GM18517 (cell line): ENCODE measurements at regions not wholly inside any gene's neighbourhood (a gene's known extent, or its start where the extent isn't known, plus 50 kb on each side); places are given as distances from the start of the nearest gene placed in this dataset.
A peak's percentile ranks its signal among the peaks of the same experiment; 100 is the strongest.

Experiments
- ATAC-seq: cut with Tn5 transposase; IDR thresholded peaks from one replicate; pipeline ENCODE4 v1.9.1; 2021; ENCODE audit warnings: mild to moderate bottlenecking, moderate library complexity; ENCODE audit not compliant: unreplicated experiment

DNA sequence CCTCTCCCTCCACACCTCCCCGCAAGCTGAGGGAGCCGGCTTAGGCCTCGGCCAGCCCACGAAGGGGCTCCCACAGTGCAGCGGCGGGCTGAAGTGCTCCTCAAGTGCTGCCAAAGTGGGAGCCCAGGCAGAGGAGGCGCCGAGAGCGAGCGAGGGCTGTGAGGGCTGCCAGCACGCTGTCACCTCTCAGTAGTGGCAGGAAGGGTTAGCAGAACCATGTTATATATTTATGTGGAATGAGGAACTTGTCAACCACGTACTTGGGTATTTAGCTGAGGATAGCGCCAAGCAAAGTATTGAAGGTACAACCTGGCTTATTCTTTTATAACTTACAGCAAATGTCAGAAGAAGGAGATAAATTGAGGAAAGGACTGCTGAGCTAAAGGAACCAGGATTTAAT is 144.1 kb upstream of the MGAT5 start:
- ATAC-seq: no peak

DNA sequence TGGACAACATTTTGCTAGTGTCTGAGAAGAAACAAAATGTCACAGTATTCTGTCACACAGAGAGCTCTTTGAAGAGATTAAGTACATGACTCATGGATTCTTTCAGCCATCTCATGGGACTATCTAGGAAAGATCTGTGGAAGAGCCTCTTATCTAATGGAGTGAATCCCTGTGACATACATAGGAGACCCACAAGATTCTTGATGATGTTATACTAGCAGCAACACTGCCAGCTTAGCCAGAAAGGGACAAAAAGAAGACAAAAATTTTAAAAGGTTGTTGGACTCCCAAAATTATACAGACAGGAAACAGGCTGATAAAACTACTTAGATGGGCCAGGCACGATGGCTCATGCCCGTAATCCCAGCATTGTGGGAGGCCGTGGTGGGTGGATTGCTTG is 143.3 kb upstream of the MGAT5 start:
- no peak for ATAC-seq

DNA sequence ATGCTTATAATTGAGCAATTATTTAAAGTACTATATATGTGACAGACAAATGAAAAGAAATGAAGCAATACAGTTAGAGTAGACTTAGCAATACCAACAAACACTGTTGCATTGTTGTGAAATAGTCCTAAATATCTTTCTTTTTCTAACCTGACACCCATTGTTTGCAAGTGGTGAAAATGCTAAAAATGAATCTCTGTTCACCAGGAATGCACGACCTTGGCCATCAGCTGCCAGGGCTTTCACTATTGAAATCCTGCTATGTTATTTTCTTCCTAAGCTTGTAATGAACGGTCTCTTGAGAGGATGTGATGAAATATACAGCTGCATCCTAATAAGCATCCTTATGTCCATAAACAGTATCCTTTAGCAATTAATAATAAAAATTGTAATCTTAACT is 136.2 kb upstream of the MGAT5 start:
- no peak for ATAC-seq

DNA sequence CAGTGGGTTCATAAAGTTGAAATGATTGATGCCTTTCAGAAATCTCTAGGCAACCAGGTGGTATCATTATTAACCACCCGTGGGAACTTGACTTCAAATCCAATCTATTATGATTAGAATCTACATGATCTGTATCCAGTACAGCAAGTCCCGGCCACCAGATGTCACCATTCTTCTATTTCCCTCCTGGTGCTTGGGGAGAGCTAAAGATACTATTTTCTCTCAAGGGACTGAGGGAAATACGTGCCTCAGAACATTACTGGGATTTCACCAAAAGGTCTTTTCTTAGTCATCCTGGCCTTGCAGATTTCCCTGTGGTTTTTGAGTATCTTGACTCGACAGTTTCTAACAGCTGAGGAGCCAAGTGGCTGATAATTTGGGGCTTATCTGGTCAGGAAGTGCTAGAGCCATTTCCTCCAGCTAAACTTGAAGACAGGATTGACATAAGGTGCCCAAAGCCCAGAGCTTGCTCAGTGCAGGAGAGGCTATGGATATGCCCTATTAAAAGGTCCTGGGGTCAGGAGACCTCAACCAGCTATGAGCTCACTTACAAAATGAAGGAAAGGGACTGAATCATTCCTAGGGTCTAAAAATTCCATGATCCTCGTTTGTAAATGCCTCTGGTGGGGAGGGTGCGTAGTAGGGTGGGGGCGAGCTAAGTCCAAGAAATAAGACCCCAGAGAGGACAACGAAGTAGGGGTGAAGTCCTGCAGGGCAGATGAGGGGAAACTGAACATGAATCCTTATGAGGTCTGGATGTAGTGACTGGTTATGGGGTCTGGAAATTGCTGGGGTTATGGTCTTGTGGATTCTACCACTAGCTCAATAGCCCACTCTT is 135.4 kb upstream of the MGAT5 start:
- peak; percentile 57 for ATAC-seq

DNA sequence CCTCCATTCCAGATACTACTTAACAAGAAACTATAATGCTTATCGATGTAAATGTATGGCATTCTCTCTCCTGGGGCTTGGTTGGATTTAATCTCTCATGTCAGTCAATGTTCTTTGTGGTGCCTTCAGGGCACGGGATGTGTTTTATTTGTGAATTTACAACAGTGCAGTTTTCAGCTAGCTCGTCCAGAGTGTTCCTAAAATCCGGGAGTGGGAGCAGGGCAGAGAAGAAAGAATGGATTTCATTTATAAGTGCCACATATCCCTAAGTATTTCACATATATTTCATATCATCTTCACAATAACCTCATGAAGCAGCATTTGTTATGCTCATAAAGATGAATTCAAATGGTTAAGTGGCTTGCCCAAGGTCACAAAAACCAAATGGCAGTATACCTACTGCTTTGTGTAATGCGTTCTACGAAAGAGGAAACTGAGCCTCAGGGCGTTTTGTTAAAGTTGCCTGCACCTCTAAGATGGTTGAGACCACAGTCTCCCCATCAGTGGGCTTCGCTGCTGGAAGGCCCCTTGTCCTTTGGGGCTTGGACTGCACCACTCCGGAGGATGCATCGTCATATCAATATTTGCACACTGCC is 134.7 kb upstream of the MGAT5 start:
- peak; percentile 15 for ATAC-seq

DNA sequence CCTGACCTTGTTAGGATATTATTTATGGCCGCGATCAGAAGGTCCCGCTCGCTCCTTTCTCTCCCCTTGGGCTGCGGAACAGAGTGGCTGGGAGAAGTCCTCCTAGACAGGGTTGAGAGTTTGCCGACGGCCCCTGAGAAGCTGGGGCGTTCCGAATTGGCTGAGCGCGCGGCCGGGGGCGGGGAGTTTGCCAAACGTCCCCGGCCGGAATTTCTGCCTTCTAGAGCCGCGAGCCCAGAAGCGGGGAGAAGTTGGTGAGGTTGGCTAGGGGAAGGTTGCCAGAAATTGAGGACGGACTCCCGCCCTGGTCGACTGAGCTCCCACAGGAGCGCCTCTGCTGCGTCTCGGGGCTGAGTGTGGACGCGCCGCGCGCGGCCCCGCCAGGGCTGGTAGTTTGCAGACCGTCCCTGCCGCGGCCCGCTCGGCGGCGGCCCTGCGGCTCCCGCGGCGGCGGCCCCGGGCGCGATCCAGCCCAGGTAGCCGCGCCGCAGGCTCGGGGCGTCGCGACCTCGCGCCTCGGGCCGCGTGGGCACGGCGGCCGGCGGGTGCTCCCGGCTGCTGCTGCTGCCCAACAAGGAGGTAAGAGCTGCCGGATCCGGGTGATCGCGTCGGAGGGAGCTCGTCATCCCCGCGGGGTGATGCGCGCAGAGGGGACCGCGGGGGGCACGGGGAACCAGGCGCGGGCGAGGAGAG is 134.0 kb upstream of the MGAT5 start:
- peak; percentile 58 for ATAC-seq

DNA sequence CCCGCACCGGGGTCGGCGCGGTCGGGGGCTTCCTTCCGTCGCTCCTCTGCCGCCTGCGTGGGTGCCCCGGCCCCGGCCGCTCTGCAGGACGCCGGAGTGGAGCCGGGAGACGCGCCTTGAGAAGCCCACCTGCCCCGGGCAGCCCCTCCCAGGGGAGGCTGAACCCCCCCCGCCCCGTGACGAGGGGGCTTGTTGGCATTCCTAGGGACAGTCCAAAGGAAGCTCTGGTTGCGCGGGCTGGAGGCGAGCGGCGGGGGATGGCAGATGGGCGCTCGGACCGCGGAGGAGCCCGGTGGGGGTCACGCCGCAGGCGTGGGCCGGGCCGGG is 133.5 kb upstream of the MGAT5 start:
- peak; percentile 8 for ATAC-seq

DNA sequence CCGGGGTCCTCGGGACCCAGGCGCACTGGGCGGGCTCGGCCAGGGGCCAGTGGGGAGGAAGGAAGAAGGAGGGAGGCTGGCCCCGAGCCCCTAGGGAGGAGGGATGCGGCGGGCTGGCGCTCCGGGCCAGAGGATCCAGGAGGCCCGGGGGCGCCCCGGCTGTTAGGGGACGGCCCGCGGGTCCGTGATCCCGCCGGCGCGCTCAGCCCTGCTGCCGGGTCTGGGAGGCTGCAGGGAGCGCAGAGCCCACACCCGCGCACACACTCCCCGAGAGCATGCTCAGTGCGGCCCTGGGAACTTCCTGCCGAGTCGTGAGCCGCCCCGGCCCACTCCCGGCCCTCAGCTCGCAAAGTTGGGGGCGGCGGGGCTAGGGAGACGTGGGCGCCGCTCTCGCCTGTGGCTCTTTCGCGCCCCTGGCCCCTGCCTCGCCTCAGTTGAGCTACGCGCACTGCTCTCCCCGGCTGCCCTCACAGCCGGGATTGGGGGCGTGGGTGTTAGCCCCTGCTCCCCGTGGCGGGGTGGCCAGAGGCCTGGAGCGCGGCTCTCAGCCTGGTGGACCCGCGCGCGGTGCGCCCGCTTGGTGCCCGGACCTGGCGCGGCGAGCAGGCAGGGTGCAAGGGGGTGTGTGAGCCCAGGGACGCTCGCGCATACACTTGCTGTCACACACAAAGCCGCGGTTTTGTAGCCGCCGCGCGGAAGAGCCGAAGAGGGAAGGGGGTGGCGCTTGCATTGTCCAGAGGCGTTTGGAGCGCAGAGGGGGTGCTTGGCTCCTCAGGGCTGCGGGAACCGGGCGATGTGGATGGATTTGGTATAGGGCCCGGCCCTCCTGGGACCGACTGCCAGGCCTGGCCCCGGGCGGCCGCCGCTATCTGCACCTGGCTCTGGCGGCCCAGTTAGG is 132.9 kb upstream of the MGAT5 start:
- ATAC-seq: peak; percentile 47

DNA sequence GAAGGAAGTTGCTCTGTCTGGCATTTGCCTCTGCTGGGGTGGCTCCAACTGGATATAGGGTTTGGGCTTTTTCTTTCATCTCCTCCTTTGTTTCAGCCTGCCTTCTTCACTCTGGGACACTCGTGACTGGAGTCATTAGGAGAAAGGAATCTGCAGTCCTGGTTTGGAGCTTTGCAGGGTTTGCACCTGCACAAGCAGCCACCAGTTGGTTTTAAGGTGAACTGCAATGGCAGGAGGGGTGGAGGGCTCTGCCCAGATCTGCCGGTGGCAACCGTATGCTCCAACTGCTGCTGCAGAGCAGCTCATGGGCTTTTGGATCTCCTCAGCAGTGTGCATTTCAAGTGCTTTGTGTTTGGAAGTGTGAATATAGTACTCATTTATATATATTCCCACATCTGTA is 131.3 kb upstream of the MGAT5 start:
- ATAC-seq: no peak

DNA sequence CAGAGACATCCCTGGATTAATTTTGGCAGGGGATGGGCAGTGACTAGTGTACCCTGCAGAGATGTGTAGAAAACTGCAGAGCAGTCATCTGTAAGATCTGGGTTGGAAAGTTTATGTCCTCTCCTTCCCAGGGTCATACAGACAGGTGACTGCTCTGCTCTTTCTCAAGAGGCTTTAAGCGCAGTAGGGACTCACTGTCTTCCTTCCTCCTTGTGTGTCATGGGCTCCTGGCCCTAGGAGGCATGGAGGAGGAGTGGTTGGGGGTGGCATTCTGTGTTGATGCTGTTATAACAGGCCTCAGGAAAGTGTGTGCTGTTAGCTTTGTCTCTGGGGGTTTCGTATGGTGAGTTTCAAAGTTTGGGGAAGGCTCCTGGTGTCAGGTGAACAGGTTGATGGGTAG is 130.5 kb upstream of the MGAT5 start:
- no peak for ATAC-seq

DNA sequence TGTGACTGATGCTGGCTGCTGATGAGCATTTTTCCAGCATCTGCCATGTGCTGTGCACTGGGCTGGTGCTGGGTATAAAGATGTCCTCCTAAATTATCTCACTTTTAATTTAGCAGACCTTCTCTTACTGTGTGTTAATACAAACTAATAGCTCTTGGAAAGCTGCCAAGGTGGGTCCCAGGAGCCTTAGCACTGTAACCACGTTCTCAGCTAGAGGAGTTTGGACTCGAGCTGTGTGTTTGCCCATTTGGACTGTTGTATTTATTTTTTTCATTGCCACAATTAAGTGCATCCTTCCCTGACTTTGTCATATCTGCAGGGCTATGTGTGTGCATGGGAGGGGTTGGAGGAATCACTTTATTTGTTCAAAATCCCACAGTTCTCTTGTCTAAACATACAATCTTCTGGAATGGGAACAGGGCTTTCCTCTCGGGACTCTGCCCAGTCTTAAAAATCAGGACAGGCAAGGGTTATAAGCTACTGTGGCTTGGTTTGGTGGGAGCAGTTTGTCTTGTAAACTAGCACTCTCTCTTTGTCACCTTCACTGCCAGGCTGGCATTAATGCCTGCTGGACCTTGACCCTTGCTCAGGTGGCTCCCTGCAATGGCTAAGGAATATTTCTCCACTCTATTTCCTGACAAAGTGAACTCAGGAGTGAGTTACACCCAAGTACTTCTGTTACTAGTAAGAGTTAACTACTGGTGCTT is 129.7 kb upstream of the MGAT5 start:
- no peak for ATAC-seq

DNA sequence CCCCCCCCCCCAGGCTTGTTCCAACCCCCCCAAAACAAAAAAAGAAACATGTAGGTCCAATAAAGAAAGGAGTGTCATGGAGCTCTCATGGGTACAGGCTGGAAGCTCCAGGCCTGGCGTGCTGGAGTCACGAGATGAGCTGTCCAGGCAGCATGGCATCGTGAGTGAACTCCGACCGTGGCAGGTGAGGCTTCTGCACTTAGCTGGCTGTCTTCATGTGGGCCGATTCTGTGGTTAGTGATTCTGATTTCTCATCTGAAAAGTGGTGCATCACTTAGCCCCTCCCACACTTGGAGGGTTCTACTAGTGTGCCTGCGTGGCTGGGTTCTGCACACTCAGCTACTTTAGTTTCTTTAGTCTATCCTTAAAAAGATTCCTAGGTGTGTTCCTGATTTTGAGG is 126.4 kb upstream of the MGAT5 start:
- ATAC-seq: peak; percentile 58

DNA sequence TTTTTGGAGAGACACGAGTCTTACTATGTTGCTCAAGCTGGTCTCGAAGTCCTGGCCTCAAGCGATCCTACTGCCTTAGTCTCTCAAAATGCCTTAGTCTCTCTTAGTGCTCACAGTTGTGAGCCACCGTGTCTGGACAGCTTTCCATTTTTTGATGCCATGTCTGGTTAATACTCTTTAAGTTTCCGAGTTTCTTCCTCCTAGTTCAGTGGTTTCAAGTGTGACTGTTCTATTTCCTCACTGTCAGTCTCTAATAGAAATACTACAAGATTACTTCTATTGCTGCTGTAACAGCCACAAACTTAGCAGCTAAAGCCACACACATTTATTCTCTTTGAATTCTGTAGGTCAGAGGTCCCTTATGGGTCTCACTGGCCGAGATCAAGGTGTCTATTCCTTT is 125.1 kb upstream of the MGAT5 start:
- ATAC-seq: no peak

DNA sequence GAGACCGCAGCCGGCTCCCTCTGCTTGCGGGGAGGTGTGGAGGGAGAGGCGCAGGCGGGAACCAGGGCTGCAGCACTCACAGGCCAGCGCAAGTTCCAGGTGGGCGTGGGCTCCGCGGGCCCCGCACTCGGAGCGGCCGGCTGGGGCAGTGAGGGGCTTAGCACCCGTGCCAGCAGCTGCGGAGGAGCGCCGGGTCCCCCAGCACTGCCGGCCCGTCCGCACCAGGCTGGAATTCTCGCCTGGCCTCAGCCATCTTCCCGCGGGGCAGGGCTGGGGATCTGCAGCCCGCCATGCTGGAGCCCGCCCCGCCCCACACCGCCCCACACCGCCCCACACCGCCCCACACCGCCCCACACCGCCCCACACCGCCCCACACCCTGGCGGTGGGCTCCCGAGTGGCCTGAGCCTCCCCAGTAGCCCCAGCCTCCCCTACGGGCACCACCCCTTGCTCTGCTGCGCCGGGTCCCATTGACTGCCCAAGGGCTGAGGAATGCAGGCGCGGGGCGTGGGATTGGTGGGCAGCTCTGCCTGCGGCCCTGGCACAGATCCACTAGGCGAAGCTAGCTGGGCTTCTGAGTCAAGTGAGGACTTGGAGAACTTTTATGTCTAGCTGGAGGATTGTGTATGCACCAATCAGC is 123.9 kb upstream of the MGAT5 start:
- no peak for ATAC-seq

DNA sequence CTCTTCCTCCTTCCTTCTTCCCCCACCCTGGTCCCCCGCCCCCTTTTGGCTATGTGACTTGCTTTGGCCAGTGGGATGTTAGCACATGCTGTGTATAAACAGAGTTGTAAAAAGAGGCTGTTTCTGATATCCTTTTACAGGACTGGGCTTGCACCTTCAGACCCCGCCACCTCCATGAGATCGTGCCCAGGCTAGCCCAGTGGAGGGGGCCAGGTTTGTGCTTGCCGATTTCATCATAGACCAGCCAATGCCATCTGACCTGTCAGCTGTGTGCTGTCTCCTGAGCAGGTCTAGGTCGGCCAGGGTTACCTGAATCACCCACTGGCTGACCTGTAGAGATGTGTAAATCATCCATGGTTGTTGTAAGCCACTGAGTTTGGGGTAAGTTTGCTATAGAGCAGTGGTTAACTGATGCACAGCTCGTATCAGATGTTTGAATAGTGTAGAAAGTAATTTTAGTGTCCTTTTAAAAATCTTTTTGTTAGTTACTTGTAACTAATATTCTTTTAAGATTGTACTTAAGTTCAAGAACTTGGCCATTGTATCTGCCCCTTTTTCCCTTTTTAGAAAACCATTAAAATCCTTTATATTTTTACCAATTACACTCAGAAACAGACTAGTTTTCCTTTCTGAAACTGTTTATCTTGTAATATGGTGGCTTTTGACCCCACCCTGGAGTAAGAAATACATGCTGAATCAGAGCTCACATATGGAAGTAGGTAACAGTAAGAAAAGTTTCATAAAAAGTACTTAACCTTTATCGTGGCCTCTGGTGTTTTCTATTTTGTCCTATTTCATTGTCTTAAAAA is 122.0 kb upstream of the MGAT5 start:
- ATAC-seq: no peak

DNA sequence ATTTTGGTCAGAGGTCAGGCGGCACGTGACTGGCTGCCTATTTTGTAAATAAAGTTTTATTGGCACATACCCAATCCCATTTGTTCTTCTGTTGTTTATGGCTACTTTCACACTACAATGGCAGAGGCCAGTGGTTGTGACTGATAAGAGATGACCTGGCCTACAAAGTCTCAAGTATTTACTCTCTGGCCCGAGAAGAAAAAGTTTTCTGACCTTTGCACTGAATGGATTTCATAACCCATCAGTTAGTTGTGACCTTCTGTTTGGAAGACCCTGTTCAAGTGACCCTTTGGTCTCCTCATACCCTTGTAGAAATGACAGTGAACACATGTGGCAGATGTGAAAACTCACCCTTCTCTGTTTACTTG is 121.4 kb upstream of the MGAT5 start:
- ATAC-seq: no peak

DNA sequence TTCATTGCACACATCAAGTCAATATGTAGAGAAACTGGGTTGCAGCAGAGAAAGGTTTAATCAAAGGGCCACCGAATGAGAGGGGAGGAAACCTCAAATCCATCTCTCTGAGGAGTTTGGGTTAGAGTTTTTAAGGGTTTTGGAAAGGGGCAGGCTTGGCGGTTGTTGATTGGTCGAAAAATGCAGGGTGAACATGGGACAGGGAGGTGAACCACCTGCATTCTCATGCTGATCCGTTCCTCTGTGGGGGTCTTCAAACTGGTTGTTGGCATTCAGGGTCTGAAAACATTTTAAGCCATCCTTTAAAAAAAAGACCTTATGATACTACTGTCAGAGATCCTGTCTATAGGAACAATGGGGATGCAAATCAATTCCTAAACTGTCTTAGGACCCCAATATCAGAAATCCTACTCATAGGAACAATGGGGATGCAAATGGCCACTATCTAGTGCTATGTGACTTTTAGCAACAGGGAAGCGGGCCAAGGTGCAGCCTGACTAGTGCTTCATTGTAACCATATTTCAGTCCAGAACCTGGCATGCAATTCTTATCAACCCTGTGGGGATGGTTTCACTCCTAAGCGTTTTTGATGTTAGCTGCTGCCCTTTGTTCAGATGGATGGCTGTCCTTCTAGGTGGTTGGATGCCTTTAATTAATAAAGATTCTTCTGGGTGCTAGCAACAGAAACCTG is 120.1 kb upstream of the MGAT5 start:
- ATAC-seq: no peak

DNA sequence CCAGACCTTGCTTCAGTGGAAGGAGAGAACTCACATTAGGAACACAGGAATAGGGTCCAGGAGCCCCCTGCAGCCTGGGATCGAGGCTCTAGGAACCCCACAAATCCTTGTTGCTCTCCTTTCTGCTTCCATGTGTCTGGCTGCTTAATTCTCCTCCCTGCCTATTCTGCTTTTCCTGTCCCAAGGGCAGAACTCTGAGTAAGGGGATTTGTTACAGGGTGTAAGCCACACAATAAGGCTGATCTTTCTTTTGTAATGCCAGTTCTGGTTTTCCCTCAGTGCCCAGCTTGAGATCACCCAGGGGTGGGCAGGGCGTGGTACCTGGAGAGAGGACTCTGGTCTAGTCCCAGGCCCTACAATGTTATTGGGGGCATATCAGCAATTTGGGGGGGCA is 119.6 kb upstream of the MGAT5 start:
- no peak for ATAC-seq

DNA sequence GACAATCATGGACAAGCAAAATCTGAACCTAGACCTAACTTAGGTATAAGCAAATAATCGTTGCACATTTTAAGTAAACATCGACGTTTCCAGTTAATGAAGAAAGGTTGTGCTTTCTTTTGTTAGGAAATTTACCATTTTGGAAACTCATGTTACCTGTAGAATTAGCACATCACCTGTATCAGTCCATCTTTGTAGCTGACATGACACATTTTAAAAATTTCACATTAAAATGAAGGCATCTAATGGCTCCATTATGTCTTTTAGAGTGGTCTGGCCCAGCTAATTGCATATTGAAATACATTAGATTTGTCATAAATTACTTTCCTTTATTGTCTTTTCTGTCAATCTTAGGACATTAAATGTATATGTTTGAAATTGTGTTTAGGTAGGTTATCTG is 119.0 kb upstream of the MGAT5 start:
- no peak for ATAC-seq
